ENCODE measurements at regions not wholly inside any gene's neighbourhood (a gene's known extent, or its start where the extent isn't known, plus 50 kb on each side); places are given as distances from the start of the nearest gene placed in this dataset.

- no peak for DNase-seq
Measured at GRCh38 chr6:48200869-48201390, 89.9 kb upstream of the PTCHD4 start.

GRCh38 chr6:48199499-48199898, 88.5 kb upstream of the PTCHD4 start:
- no peak for DNase-seq

- no peak for DNase-seq
Measured at GRCh38 chr6:48197941-48198340, 86.9 kb upstream of the PTCHD4 start.

GRCh38 chr6:48194596-48195295, 83.7 kb upstream of the PTCHD4 start:
- DNase-seq = peak in 1 of 3 experiments; percentile 32

- DNase-seq = no peak
Measured at GRCh38 chr6:48188158-48188557, 77.2 kb upstream of the PTCHD4 start.

- DNase-seq = no peak
Measured at GRCh38 chr6:48186746-48187145, 75.7 kb upstream of the PTCHD4 start.

GRCh38 chr6:48184648-48185047, 73.7 kb upstream of the PTCHD4 start:
- peak in 1 of 3 experiments; percentile 50 for DNase-seq

- DNase-seq = peak in 1 of 3 experiments; percentile 40
Measured at GRCh38 chr6:48183811-48184605, 73.0 kb upstream of the PTCHD4 start.

GRCh38 chr6:48183178-48183577, 72.2 kb upstream of the PTCHD4 start:
- no peak for DNase-seq

- DNase-seq = no peak
Measured at GRCh38 chr6:48178700-48179099, 67.7 kb upstream of the PTCHD4 start.

- no peak for DNase-seq
Measured at GRCh38 chr6:48177786-48178185, 66.8 kb upstream of the PTCHD4 start.

- no peak for DNase-seq
Measured at GRCh38 chr6:48176645-48177308, 65.8 kb upstream of the PTCHD4 start.

GRCh38 chr6:48169635-48170034, 58.6 kb upstream of the PTCHD4 start:
- no peak for DNase-seq

All from NCI-H1417 (cell line).